ENCODE measurements at regions not wholly inside any gene's neighbourhood (a gene's known extent, or its start where the extent isn't known, plus 50 kb on each side); places are given as distances from the start of the nearest gene placed in this dataset.

DNA sequence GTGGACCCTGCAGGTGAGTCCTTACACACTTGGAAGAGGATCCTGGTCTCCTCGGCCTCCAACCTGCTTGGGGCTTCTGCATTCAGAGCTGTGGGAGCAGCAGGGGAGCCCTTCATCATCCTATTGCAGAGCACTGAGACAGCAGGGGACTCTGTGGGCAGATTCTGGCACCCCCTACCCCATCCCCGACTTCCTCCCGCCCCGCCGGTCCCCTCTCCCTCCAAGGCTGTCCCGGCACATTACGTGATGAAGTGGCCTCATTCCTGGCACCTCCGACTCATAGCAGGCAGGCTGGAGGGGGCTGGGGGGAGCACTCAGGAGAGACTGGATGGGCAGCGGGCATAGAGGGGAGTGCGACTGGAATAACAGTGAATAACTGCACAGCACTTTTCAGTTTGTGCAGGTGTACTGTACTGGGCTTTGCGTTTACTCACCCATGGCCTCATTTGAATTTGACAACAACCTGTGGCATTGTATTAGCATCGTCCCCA lies 394.1 kb downstream of the MATN1 start:
- TF ChIP-seq, protein P1, sequence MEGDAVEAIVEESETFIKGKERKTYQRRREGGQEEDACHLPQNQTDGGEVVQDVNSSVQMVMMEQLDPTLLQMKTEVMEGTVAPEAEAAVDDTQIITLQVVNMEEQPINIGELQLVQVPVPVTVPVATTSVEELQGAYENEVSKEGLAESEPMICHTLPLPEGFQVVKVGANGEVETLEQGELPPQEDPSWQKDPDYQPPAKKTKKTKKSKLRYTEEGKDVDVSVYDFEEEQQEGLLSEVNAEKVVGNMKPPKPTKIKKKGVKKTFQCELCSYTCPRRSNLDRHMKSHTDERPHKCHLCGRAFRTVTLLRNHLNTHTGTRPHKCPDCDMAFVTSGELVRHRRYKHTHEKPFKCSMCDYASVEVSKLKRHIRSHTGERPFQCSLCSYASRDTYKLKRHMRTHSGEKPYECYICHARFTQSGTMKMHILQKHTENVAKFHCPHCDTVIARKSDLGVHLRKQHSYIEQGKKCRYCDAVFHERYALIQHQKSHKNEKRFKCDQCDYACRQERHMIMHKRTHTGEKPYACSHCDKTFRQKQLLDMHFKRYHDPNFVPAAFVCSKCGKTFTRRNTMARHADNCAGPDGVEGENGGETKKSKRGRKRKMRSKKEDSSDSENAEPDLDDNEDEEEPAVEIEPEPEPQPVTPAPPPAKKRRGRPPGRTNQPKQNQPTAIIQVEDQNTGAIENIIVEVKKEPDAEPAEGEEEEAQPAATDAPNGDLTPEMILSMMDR (IDR thresholded peaks at IDR 0.05; ENCODE audit: low read depth, low read length, missing control alignments) = no peak
- no peak for DNase-seq (ENCODE audit: low read depth)
- H3K4me3 ChIP-seq (ENCODE audit: low read depth, low read length) = no peak overlapping the region

DNA sequence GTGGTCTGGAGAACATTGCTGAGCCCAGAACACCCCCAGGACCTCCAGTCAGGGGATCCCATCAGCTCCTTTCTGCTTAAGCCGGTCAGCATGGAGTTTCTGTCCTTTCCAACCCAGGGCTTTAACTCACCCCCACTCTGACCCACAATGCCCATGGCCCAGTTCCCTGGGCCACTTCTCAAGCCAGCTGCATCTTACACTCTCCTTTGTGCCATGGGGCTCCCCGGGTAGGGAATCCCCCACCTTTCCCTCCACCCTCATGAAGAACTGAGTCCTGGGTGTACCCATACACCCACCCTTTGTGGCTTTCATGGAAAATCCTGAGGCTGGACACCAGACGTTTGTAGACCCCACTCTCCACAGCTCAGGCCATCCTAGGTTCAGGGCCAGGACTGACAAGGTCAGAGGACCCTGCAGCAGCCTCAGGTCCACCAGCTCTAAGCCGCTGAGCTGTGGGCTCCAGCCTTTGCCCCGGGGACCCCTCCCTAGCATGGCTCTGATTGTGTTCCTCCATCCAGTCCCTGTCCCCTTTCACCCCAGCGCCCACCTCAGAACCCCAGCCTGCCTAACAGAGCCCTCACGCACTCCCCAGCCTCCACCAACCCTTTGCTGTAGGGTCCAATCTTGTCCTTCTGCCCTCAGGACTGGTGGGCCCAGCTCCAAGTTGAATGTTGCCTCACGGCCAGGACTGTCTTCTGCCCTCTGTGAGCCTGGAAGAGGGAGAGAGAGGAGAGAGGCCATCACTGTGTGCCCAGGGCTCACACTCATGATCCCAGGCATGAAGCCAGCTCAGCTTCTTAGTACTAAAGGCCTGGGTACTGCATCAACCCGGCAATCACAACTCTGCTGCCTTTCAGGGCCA lies 394.8 kb downstream of the MATN1 start:
- TF ChIP-seq, protein P1 (IDR thresholded peaks at IDR 0.05; ENCODE audit: low read depth, low read length, missing control alignments) = no peak
- no peak for DNase-seq (ENCODE audit: low read depth)
- H3K4me3 ChIP-seq (ENCODE audit: low read depth, low read length) = no peak overlapping the region

DNA sequence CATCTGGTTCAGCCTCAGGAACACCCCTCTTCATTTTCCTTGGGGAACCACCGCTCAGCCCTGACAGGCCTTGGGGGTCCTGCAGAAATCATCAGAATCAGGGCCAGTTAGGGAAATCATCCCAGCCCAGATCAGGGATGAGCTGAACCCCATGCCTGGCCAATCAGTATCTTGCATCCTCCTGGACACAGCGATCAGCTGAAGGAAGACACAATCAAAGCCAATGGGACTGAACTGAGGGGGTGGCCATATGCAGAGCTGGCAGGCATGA lies 395.4 kb downstream of the MATN1 start:
- DNase-seq (ENCODE audit: low read depth) = no peak
- H3K4me3 ChIP-seq (ENCODE audit: low read depth, low read length) = no peak overlapping the region
- TF ChIP-seq, protein P1 (IDR thresholded peaks at IDR 0.05; ENCODE audit: low read depth, low read length, missing control alignments) = no peak

DNA sequence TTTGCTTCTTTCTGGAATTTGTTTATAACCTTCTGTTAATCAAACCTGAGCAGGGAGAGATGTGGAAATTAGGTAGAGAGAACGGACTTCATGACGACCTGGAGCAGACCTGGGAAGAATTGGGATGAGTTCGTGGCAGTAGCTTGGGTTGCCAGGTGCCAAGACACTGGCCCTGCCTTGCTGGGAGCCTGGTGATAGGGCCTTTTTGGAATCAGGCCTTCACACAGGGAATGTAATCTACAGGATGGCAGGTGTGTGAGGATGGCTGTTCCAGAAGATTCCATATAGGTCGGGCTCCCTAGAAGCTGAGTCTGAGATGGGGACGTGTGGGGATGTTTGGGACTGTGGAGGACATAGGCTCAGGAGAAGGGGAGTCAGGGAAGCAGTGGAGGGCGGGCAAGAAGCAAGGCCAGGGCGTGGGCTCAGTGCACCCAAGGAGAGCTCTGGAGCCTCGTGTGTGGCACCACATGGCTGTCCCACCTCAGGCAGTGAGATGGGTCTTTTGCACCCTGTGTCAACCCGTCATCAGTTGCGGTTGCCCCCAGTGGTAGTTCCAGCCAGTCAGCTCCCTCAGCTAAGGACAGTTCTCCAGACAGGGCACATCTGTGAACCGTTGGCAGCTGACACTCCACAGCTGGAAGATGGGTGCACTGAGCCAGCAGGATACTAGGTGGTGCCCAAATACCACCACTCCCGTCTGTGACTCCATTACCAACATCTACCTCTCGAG lies 395.9 kb downstream of the MATN1 start:
- no peak overlapping the region for H3K4me3 ChIP-seq (ENCODE audit: low read depth, low read length)
- TF ChIP-seq, protein P1 (IDR thresholded peaks at IDR 0.05; ENCODE audit: low read depth, low read length, missing control alignments) = no peak
- DNase-seq (ENCODE audit: low read depth) = no peak

DNA sequence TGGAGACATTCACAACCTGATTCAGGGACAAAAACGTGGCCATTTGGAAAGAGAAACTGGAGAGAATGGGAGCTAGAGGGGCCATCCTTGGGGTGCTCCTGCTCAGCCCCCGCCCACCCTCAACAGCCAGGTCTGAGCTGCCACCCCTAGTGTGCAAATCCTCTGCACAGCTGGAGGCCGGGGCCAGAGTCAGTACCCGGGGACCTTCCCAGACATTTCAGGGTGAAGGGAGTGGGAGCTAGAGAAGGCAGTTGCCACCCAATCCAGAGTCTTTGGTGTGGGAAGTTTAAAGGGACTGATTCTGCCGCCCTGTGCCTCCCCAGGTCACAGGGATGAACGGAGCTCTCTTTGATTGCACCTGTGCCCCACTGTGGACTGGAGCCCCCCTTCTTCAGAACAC lies 397.4 kb downstream of the MATN1 start:
- TF ChIP-seq, protein P1 (IDR thresholded peaks at IDR 0.05; ENCODE audit: low read depth, low read length, missing control alignments) = no peak
- DNase-seq (ENCODE audit: low read depth) = no peak
- no peak overlapping the region for H3K4me3 ChIP-seq (ENCODE audit: low read depth, low read length)

DNA sequence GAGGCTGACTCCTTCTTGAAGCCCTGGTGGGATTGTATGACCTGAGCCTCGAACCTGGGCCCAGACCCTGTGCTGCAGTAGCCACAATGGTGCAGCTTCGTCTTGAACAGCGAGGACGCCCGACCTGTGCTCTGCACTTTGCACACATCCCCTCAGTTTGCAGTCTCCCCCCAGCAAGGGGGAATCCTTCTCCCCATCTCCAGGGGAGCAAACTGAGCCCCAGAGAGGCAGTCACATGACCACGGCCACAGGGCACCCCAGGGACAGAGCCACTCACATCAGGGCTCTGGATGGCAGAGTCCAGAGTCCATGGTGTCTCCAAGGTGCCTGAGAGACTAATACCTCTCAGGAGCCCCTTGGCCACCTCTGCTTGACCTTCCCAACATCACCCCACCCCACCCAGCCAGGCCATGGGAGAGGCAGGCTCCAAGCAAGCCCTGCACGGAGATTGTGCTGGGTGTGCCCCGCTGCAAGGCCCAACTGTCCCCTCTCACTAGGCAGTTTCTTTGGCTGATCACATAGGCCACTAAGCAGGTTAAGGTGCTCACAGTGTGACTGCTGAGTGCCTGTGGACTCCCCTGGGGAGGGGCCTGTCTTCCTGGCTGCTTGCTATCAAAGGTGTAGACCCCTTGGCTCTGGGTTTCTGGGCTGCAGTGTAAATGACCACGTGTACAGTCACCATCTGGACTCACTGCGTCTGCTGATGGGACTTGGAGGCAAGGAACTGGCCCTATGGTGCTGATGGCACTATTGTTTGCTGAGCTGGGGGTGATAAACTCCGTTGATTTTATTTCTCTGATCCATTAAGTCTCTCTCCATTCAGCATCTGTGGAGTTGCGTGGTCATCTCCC lies 398.1 kb downstream of the MATN1 start:
- no peak overlapping the region for H3K4me3 ChIP-seq (ENCODE audit: low read depth, low read length)
- DNase-seq (ENCODE audit: low read depth) = no peak
- TF ChIP-seq, protein P1 (IDR thresholded peaks at IDR 0.05; ENCODE audit: low read depth, low read length, missing control alignments) = no peak
